Right lobe of liver (tissue), 6 donors: ENCODE measurements at regions not wholly inside any gene's neighbourhood (a gene's known extent, or its start where the extent isn't known, plus 50 kb on each side); places are given as distances from the start of the nearest gene placed in this dataset.
"Not testable (repeated sequence)": the region's sequence is repeated elsewhere in the genome, so short reads cannot be mapped to it uniquely, and the experiment has no call there.

Experiments used
- ATAC-seq, 4 donors: fragments of 200-7000 bp; cut with Tn5 transposase; one replicate each; pipeline ENCODE4 v1.9.1; 2020; ENCODE audit warnings: mild to moderate bottlenecking in 4 of 4, moderate library complexity in 4 of 4
- DNase-seq, 3 donors: peaks; one replicate each; pipeline ENCODE4 v3.0.0-alpha.2; 2020
- H3K27ac ChIP-seq, 3 donors: fragments of 200-600 bp; one replicate each; pipeline ENCODE4 v1.8.0; 2022
- H3K27me3 ChIP-seq, 2 donors: fragments of 200-600 bp; one replicate each; pipeline ENCODE4 v1.8.0; 2022
- H3K36me3 ChIP-seq, 4 donors: fragments of 200-600 bp; sonication (generic) in 1 of 4; one replicate each; pipeline versions ENCODE4 v1.5.1 to v1.8.0; 2017 to 2022; ENCODE audit warnings: control low read depth in 1 of 4
- H3K4me1 ChIP-seq, 4 donors: fragments of 200-600 bp; sonication (generic) in 1 of 4; one replicate each; pipeline versions ENCODE4 v1.5.1 to v1.8.0; 2017 to 2022; ENCODE audit warnings: control low read depth in 1 of 4
- H3K4me3 ChIP-seq, 3 donors: fragments of 200-600 bp; one replicate each; pipeline ENCODE4 v1.8.0; 2022
- H3K9me3 ChIP-seq, 4 donors: fragments of 200-600 bp; sonication (generic) in 1 of 4; one replicate each; pipeline versions ENCODE4 v1.5.1 to v1.8.0; 2017 to 2022; ENCODE audit warnings: control low read depth in 1 of 4
- POLR2A ChIP-seq: fragments of 450-650 bp; IDR thresholded peaks from one replicate; pipeline ENCODE4 v1.6.1; 2017; ENCODE audit warnings: antibody characterized with exemption, mild to moderate bottlenecking
- WGBS: methylation state at CpG from one replicate; pipeline ENCODE4 v1.1.6; 2018; ENCODE audit warnings: low coverage, low lambda C conversion rate; ENCODE audit not compliant: insufficient coverage; ENCODE audit errors: missing lambda C conversion rate; 5-methylcytosine and 5-hydroxymethylcytosine counted together
- intact Hi-C, 2 donors: fragments of 100-400 bp; cut with DNase I; formaldehyde crosslinking; loops; one replicate each; pipeline versions ENCODE4 v1.11.2 to v1.14.1; 2022
- TF ChIP-seq, protein P1 (sequence below), 4 donors: fragments of 200-600 bp in 3 of 4; fragments of 450-650 bp in 1 of 4; IDR thresholded peaks; one replicate each; pipeline versions ENCODE4 v1.5.1 to v1.8.0; 2016 to 2022; ENCODE audit warnings: antibody characterized with exemption in 4 of 4, mild to moderate bottlenecking in 2 of 4
- donor health status: DM: no; HTN: yes; CAD: no.
- donor health status: DM: no; HTN: no; CAD: no.
- donor health status: DM: no; HTN: no; CAD: no.
- donor health status: DM: no; HTN: yes; CAD: no.
- donor health status: DM: no; HTN: yes; CAD: no.

DNA sequence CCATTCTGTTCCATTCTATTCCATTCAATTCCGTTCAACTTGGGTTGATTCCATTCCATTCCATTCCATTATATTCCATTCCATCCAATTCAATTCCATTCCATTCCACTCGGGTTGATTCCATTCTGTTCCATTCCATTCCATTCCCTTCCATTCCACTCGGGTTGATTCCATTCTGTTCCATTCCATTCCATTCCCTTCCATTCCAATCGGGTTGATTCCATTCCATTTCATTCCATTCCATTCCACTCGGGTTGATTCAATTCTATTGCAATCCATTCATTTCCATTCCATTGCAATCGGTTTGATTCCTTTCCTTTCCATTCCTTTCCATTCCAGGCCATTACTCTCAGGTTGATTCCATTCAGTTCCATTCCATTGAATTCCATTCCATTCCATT, 1138.4 kb downstream of the RPIA start:
- Histone ChIP-seq H3K27me3 (no peaks in the 10 kb centered on the region), H3K9me3 (peaks cover 0 to 33% (median 13%) of the 10 kb centered on the region in 4 donors), H3K4me3 (no peak overlapping the region), H3K36me3 (no peaks in the 10 kb centered on the region), H3K27ac (no peak overlapping the region), H3K4me1 (no peaks in the 10 kb centered on the region)
- 48% methylated on average over 6 of the region's 6 CpGs for WGBS
- TF ChIP-seq POLR2A, result no peak
- TF ChIP-seq, protein P1, sequence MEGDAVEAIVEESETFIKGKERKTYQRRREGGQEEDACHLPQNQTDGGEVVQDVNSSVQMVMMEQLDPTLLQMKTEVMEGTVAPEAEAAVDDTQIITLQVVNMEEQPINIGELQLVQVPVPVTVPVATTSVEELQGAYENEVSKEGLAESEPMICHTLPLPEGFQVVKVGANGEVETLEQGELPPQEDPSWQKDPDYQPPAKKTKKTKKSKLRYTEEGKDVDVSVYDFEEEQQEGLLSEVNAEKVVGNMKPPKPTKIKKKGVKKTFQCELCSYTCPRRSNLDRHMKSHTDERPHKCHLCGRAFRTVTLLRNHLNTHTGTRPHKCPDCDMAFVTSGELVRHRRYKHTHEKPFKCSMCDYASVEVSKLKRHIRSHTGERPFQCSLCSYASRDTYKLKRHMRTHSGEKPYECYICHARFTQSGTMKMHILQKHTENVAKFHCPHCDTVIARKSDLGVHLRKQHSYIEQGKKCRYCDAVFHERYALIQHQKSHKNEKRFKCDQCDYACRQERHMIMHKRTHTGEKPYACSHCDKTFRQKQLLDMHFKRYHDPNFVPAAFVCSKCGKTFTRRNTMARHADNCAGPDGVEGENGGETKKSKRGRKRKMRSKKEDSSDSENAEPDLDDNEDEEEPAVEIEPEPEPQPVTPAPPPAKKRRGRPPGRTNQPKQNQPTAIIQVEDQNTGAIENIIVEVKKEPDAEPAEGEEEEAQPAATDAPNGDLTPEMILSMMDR (IDR thresholded peaks at IDR 0.05), result no peak
- intact Hi-C loops, result no loop called here
- DNase-seq (no peak), ATAC-seq (peak in 3 of 4 donors; percentile 24 to 42 (median 35))

DNA sequence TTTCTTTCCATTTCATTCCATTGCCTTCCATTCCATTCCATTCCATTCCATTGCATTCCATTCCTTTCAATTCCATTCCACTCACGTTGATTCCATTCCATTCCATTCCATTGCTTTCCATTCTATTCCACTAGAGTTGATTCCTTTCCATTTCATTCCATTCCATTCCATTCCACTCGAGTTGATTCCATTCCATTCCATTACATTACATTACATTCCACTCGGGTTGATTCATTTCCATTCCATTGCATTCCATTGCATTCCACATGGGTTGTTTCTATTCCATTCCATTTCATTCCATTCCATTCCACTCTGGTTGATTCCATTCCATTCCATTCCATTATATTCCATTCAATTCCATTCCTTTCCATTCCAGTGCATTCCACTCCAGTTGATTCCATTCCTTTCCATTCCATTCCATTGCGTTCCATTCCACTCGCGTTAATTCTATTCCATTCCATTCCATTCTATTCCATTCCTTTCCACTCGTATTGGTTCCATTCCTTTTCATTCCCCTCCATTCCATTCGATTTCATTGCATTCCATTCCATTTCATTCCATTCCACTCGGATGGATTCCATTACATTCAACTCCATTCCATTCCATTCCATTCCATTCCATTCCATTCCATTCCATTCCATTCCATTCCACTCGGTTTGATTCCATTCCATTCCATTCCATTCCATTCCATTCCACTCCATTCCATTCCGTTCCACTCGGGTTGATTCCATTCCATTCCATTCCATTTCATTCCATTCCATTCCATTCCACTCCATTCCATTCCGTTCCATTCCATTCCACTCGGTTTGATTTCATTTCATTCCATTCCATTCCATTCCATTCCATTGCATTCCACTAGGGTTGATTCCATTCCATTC, 1139.1 kb downstream of the RPIA start:
- intact Hi-C loops, DNase-seq, H3K4me1 ChIP-seq, H3K4me3 ChIP-seq, H3K27me3 ChIP-seq, H3K27ac ChIP-seq, H3K36me3 ChIP-seq: not testable (repeated sequence)
- ATAC-seq, result peak; percentile 47 to 63 (median 55)
- H3K9me3 ChIP-seq, result peaks cover 0 to 34% (median 9%) of the 10 kb centered on the region in 4 donors
- 41% methylated on average over 14 of the region's 14 CpGs for WGBS

DNA sequence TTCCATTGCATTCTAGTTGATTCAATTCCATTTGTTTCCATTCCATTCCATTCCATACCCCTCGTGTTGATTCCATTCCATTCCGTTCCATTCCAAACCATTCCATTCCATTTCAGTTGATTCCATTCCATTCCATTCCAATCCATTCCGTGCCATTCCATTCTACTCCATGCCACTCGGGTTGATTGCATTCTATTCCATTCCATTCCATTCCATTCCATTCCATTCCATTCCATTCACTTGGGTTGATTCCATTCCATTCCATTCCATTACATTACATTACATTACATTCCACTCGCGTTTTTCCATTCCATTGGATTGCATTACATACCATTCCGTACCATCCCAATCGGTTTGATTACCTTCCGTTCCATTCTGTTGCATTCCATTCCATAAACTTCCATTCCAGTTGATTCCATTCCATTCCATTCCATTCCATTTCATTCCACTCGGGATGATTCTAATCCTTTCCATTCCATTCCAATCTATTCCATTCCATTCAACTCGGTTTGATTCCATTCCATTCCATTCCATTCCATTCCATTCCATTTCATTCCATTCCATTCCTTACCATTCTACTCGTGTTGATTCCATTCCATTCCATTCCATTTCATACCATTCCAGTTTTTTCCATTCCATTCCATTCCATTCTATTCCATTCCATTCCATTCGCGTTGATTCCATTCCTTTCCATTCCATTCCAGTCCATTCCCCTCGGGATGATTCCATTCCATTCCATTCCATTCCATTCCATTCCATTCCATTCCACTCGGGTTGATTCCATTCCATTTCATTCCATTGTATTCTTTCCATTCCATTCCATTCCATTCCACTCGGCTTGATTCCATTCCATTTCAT, 1140.4 kb downstream of the RPIA start:
- peak in 1 of 4 donors; percentile 4 for ATAC-seq
- no peak overlapping the region for H3K4me3 ChIP-seq
- 44% methylated on average over 17 of the region's 17 CpGs for WGBS

GRCh38 chr2:89833116-89833779, 1141.8 kb downstream of the RPIA start:
- Histone ChIP-seq H3K4me1 (no peaks in the 10 kb centered on the region), H3K9me3 (peaks cover 0 to 39% (median 7%) of the 10 kb centered on the region in 4 donors), H3K36me3 (no peaks in the 10 kb centered on the region), H3K4me3 (no peak overlapping the region), H3K27me3 (no peaks in the 10 kb centered on the region), H3K27ac (no peak overlapping the region)
- WGBS, result 36% methylated on average over 12 of the region's 12 CpGs
- DNase-seq (no peak), ATAC-seq (peak; percentile 52 to 73 (median 65))
- intact Hi-C loops, result no loop called here
- TF ChIP-seq, protein P1 (IDR thresholded peaks at IDR 0.05), result no peak
- no peak for TF ChIP-seq POLR2A

More for the DNA sequence above, 1140.4 kb downstream of the RPIA start:
- Histone ChIP-seq H3K9me3 (peaks cover 0 to 37% (median 9%) of the 10 kb centered on the region in 4 donors), H3K27ac (no peak overlapping the region), H3K4me1 (no peaks in the 10 kb centered on the region), H3K27me3 (no peaks in the 10 kb centered on the region), H3K36me3 (no peaks in the 10 kb centered on the region)
- TF ChIP-seq, protein P1 (IDR thresholded peaks at IDR 0.05), result no peak
- no peak for TF ChIP-seq POLR2A
- intact Hi-C loops, result no loop called here
- no peak for DNase-seq
